MM.1S (cell line): ENCODE measurements at regions not wholly inside any gene's neighbourhood (a gene's known extent, or its start where the extent isn't known, plus 50 kb on each side); places are given as distances from the start of the nearest gene placed in this dataset.

ENCODE experiments used
- DNase-seq: peaks from one replicate; pipeline ENCODE4 v3.0.0-alpha.2; 2015
- H2AFZ ChIP-seq: fragments of 300-600 bp; sonication (generic); 2 replicates; pipeline ENCODE4 v1.6.0; 2016; ENCODE audit warnings: antibody characterized with exemption, low read length
- H3F3A ChIP-seq: fragments of 300-600 bp; sonication (generic); 2 replicates; pipeline ENCODE4 v1.6.1; 2016; ENCODE audit warnings: mild to moderate bottlenecking, antibody characterized with exemption, low read length, moderate library complexity, mixed read lengths; ENCODE audit not compliant: insufficient read depth
- H3K27ac ChIP-seq: fragments of 300-600 bp; sonication (generic); 2 replicates; pipeline ENCODE4 v1.5.1; 2016; ENCODE audit warnings: mild to moderate bottlenecking, low read length
- H3K27me3 ChIP-seq: fragments of 300-600 bp; sonication (generic); replicated peaks from 2 replicates; pipeline ENCODE4 v1.6.0; 2016; ENCODE audit warnings: low read length; ENCODE audit not compliant: insufficient read depth
- H3K36me3 ChIP-seq: fragments of 300-600 bp; sonication (generic); replicated peaks from 2 replicates; pipeline ENCODE4 v1.6.1; 2016; ENCODE audit warnings: mild to moderate bottlenecking, low read length, mixed read lengths; ENCODE audit not compliant: insufficient read depth
- H3K4me1 ChIP-seq: fragments of 300-600 bp; sonication (generic); 2 replicates; pipeline ENCODE4 v1.6.1; 2016; ENCODE audit warnings: low read length, mixed read lengths
- H3K4me2 ChIP-seq: fragments of 300-600 bp; sonication (generic); 2 replicates; pipeline ENCODE4 v1.6.0; 2016; ENCODE audit warnings: low read depth, low read length
- H3K4me3 ChIP-seq: fragments of 300-600 bp; sonication (generic); 2 replicates; pipeline ENCODE4 v1.5.1; 2016; ENCODE audit warnings: low read length, mixed read lengths
- H3K79me2 ChIP-seq: fragments of 300-600 bp; sonication (generic); 2 replicates; pipeline ENCODE4 v1.6.1; 2016; ENCODE audit warnings: mixed run types, low read length, mixed read lengths
- H3K9ac ChIP-seq: fragments of 300-600 bp; sonication (generic); 2 replicates; pipeline ENCODE4 v1.6.1; 2016; ENCODE audit warnings: low read length, mixed read lengths
- H3K9me2 ChIP-seq: fragments of 300-600 bp; sonication (generic); replicated peaks from 2 replicates; pipeline ENCODE4 v1.6.1; 2016; ENCODE audit warnings: mild to moderate bottlenecking, low read length, mixed read lengths; ENCODE audit not compliant: insufficient read depth
- H3K9me3 ChIP-seq: fragments of 300-600 bp; sonication (generic); replicated peaks from 2 replicates; pipeline ENCODE4 v1.6.1; 2016; ENCODE audit warnings: mild to moderate bottlenecking, low read length, mixed read lengths; ENCODE audit not compliant: insufficient read depth
- H4K20me1 ChIP-seq: fragments of 300-600 bp; sonication (generic); 2 replicates; pipeline ENCODE4 v1.6.1; 2016; ENCODE audit warnings: mild to moderate bottlenecking, low read length, moderate library complexity, mixed read lengths; ENCODE audit not compliant: insufficient read depth
- CTCF ChIP-seq: fragments of 300-600 bp; sonication (generic); IDR thresholded peaks from 2 replicates; pipeline ENCODE4 v1.5.1; 2016; ENCODE audit warnings: antibody characterized with exemption, low read length, mixed read lengths
- EZH2 ChIP-seq: fragments of 300-600 bp; sonication (generic); optimal IDR thresholded peaks from 2 replicates; pipeline ENCODE3; 2017; ENCODE audit warnings: low read depth, mild to moderate bottlenecking, antibody characterized with exemption, low read length, mixed read lengths
- EZH2phosphoT487 ChIP-seq: fragments of 300-600 bp; sonication (generic); IDR thresholded peaks from 2 replicates; pipeline ENCODE4 v1.6.1; 2018; ENCODE audit warnings: antibody characterized with exemption, low read length

DNA sequence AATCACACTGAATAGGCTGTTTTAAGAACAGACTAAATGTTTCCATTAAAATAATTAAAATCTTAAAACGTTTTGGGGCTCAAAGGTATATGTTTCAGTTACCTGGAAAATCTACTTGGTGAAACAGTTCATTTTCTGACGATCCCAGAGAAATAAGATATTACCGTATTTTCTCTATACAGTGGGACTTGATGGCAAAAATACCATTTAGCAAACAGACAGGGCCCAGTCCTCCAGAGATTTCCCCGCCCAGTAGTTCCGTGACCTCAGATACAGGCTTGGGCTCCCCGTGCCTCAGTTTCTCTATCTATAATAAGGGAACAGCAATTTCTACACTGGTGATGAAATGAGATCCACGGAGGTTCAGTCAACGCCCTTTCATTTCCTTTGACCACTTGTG lies 304.4 kb downstream of the VRK1 start:
- H3K4me2 ChIP-seq, result no peak overlapping the region
- no peaks in the 10 kb centered on the region for H3K36me3 ChIP-seq
- H3K9me2 ChIP-seq, result no peaks in the 10 kb centered on the region
- H3K4me1 ChIP-seq, result no peaks in the 10 kb centered on the region
- H3K27ac ChIP-seq, result no peak overlapping the region
- no peaks in the 10 kb centered on the region for H4K20me1 ChIP-seq
- no peaks in the 10 kb centered on the region for H3K27me3 ChIP-seq
- no peak overlapping the region for H2AFZ ChIP-seq
- no peaks in the 10 kb centered on the region for H3K79me2 ChIP-seq
- no peak for TF ChIP-seq EZH2
- no peak for TF ChIP-seq EZH2phosphoT487
- no peak for TF ChIP-seq CTCF
- H3K9me3 ChIP-seq, result no peaks in the 10 kb centered on the region
- H3K4me3 ChIP-seq, result no peak overlapping the region
- no peaks in the 10 kb centered on the region for H3F3A ChIP-seq
- H3K9ac ChIP-seq, result no peak overlapping the region
- no peak for DNase-seq

DNA sequence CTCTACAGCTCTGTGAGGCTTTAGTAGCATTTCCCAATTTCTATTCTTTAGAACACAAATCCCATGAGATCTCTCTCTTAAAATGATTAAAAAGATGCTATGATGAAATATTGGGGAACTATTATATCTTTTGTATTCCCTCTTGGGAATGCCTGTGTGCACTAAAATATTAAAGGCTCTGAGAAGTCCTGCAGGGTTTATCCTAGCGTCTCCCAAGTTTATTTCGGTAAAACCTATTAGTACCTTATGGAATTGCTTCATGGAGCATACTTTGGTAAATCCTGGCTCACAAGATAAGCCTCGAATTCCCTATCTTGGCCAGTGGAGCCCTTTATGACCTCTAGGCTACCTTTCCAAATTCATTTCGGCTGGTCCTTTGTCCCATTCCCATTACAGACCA lies 306.8 kb downstream of the VRK1 start:
- H3K9me2 ChIP-seq, result no peaks in the 10 kb centered on the region
- no peak overlapping the region for H3K9ac ChIP-seq
- no peaks in the 10 kb centered on the region for H3K4me1 ChIP-seq
- DNase-seq, result no peak
- no peaks in the 10 kb centered on the region for H3K79me2 ChIP-seq
- no peak overlapping the region for H3K4me2 ChIP-seq
- no peak for TF ChIP-seq EZH2
- no peak for TF ChIP-seq EZH2phosphoT487
- no peak for TF ChIP-seq CTCF
- H3K27me3 ChIP-seq, result no peaks in the 10 kb centered on the region
- H3K4me3 ChIP-seq, result no peak overlapping the region
- H2AFZ ChIP-seq, result no peak overlapping the region
- no peaks in the 10 kb centered on the region for H3K9me3 ChIP-seq
- no peak overlapping the region for H3K27ac ChIP-seq
- H4K20me1 ChIP-seq, result no peaks in the 10 kb centered on the region
- no peaks in the 10 kb centered on the region for H3F3A ChIP-seq
- H3K36me3 ChIP-seq, result no peaks in the 10 kb centered on the region

- Histone ChIP-seq H3K4me3 (no peak overlapping the region), H3K36me3 (no peaks in the 10 kb centered on the region), H3K4me2 (no peak overlapping the region), H4K20me1 (no peaks in the 10 kb centered on the region), H3K9me3 (no peaks in the 10 kb centered on the region), H3K27ac (no peak overlapping the region), H3F3A (no peaks in the 10 kb centered on the region), H2AFZ (no peak overlapping the region), H3K9ac (no peak overlapping the region), H3K9me2 (no peaks in the 10 kb centered on the region), H3K79me2 (no peaks in the 10 kb centered on the region), H3K4me1 (no peaks in the 10 kb centered on the region), H3K27me3 (no peaks in the 10 kb centered on the region)
- no peak for DNase-seq
- no peak for TF ChIP-seq EZH2phosphoT487
- TF ChIP-seq CTCF, result no peak
- no peak for TF ChIP-seq EZH2
These were observed 309.0 kb downstream of the VRK1 start for GRCh38 chr14:97106166-97106565.

DNA sequence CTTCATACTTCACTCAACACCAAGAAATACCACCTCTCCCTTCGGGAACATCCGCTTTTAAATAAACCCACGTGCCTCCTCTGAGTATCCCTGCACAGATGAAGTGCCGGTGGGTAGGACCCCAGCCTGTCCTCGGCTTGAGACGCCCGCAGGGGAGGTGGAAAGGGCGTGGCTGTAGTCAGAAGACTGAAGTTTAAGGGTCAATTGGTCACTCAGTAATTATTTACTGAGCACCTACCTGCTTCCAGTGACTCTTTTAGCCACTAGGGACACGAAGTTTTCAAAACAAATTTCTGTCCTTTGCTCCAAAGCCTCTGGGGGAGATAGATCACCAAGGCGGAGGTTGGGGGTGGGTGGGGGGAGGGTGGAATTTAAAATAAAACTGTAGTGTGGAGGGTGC lies 309.4 kb downstream of the VRK1 start:
- no peak for DNase-seq
- no peaks in the 10 kb centered on the region for H3K4me1 ChIP-seq
- no peak overlapping the region for H3K4me2 ChIP-seq
- no peaks in the 10 kb centered on the region for H4K20me1 ChIP-seq
- no peak overlapping the region for H3K9ac ChIP-seq
- no peak overlapping the region for H3K4me3 ChIP-seq
- H3K79me2 ChIP-seq, result no peaks in the 10 kb centered on the region
- H3K9me3 ChIP-seq, result no peaks in the 10 kb centered on the region
- H3K27ac ChIP-seq, result no peak overlapping the region
- H3K9me2 ChIP-seq, result no peaks in the 10 kb centered on the region
- H3K27me3 ChIP-seq, result no peaks in the 10 kb centered on the region
- no peak for TF ChIP-seq EZH2phosphoT487
- TF ChIP-seq EZH2, result no peak
- TF ChIP-seq CTCF, result no peak
- no peaks in the 10 kb centered on the region for H3K36me3 ChIP-seq
- no peak overlapping the region for H2AFZ ChIP-seq
- no peaks in the 10 kb centered on the region for H3F3A ChIP-seq
